ENCODE measurements at regions not wholly inside any gene's neighbourhood (a gene's known extent, or its start where the extent isn't known, plus 50 kb on each side); places are given as distances from the start of the nearest gene placed in this dataset.
A peak's percentile ranks its signal among the peaks of the same experiment; 100 is the strongest.

GRCh38 chr4:30817447-30817846 lies 97.3 kb downstream of the PCDH7 start:
- FAIRE-seq (no peak), DNase-seq (ENCODE audit: low read depth in 1 of 2, low spot score in 2 of 2) (no peak)
- H3K56ac ChIP-seq (replicated peaks; ENCODE audit: insufficient read length, low read depth, low read length): no peak overlapping the region
- no peak overlapping the region for H2BK120ac ChIP-seq (replicated peaks; ENCODE audit: low read depth, low read length)
- H3K79me1 ChIP-seq (ENCODE audit: low read depth, low read length): no peaks in the 10 kb centered on the region
- H3K4me3 ChIP-seq (ENCODE audit: extremely low read depth in 1 of 4, insufficient read depth in 2 of 4, low read depth in 3 of 4, low read length in 4 of 4): no peak overlapping the region
- H3K79me2 ChIP-seq (ENCODE audit: control insufficient read depth in 1 of 2, insufficient read depth in 2 of 2, low read length in 2 of 2): no peaks in the 10 kb centered on the region
- H3K36me3 ChIP-seq (ENCODE audit: control insufficient read depth in 2 of 4, insufficient read depth in 4 of 4, low read length in 3 of 4): no peaks in the 10 kb centered on the region; a peak in 1 of 8 replicates
- H4K8ac ChIP-seq (ENCODE audit: extremely low read depth, insufficient read depth, low read length): no peak overlapping the region
- H4K20me1 ChIP-seq (replicated peaks in 1 of 2; ENCODE audit: control insufficient read depth in 1 of 2, insufficient read depth in 2 of 2, low read length in 2 of 2): no peaks in the 10 kb centered on the region
- ChIA-PET CTCF (ENCODE audit: partially characterized antibody) (interaction anchor here (1.0 kb wide), 2 partner anchors 10 to 398 kb away, joined by 3 read pairs; no protein-coding TSS in a partner anchor), POLR2A (ENCODE audit: partially characterized antibody) (no interaction called here)
- H3K14ac ChIP-seq (ENCODE audit: insufficient read length): no peak overlapping the region
- 71% methylated on average over 1 of the region's 1 CpG; no CpG with 5 or more reads in 1 of the 2 experiments for WGBS, 2 experiments (ENCODE audit: extremely low coverage in 1 of 2, insufficient coverage in 1 of 2, insufficient read length in 1 of 2, insufficient replicate concordance in 2 of 2, low coverage in 1 of 2, low lambda C conversion rate in 2 of 2, missing lambda C conversion rate in 1 of 2)
- H3K4ac ChIP-seq (replicated peaks; ENCODE audit: insufficient read length, low read depth, low read length): no peak overlapping the region
- peaks cover 0 to 7% (median under 1%) of the 10 kb centered on the region in 4 experiments; a peak in 2 of 7 replicates for H3K4me1 ChIP-seq (replicated peaks in 1 of 4; ENCODE audit: control insufficient read depth in 3 of 4, insufficient read depth in 4 of 4, low read length in 3 of 4)
- H2BK12ac ChIP-seq (ENCODE audit: low read depth, low read length): no peak overlapping the region
- no peak overlapping the region for H3K23ac ChIP-seq (ENCODE audit: insufficient read length)
- H3K23me2 ChIP-seq (ENCODE audit: low read depth, low read length): no peaks in the 10 kb centered on the region
- H4K5ac ChIP-seq (ENCODE audit: insufficient read length, low read depth, low read length): no peak overlapping the region
- no peaks in the 10 kb centered on the region for H3K27me3 ChIP-seq (replicated peaks in 1 of 4; ENCODE audit: control insufficient read depth in 3 of 4, extremely low read depth in 1 of 4, insufficient read depth in 3 of 4, low read length in 3 of 4)
- H3K4me2 ChIP-seq (ENCODE audit: insufficient read depth in 1 of 2, low read depth in 2 of 2, low read length in 2 of 2): no peak overlapping the region
- H3K9ac ChIP-seq (replicated peaks in 1 of 4; ENCODE audit: extremely low read depth in 1 of 4, low read depth in 3 of 4, low read length in 3 of 4): no peak overlapping the region
- no peak overlapping the region for H2BK5ac ChIP-seq (ENCODE audit: low read depth, low read length)
- H2AK5ac ChIP-seq (ENCODE audit: low read depth, low read length): no peak overlapping the region
- TF ChIP-seq MAFK (IDR thresholded peaks at IDR 0.05; ENCODE audit: low read depth, low read length) (peak; percentile 89), POLR2AphosphoS5 (IDR thresholded peaks at IDR 0.05; ENCODE audit: low read depth, low read length) (no peak)
- no peak overlapping the region for H2BK15ac ChIP-seq (ENCODE audit: low read length)
- no peak overlapping the region for H2AFZ ChIP-seq (ENCODE audit: low read length)
- H4K91ac ChIP-seq (replicated peaks; ENCODE audit: insufficient read length, low read length): no peak overlapping the region
- H2BK20ac ChIP-seq (ENCODE audit: low read length): no peak overlapping the region
- H3K18ac ChIP-seq (ENCODE audit: extremely low read depth, low read length): no peak overlapping the region
- H3K27ac ChIP-seq (ENCODE audit: low read depth, low read length): no peak overlapping the region
- H3K9me3 ChIP-seq (ENCODE audit: insufficient read depth in 2 of 2, low read depth in 1 of 2, low read length in 1 of 2): no peaks in the 10 kb centered on the region
